ENCODE measurements at regions not wholly inside any gene's neighbourhood (a gene's known extent, or its start where the extent isn't known, plus 50 kb on each side); places are given as distances from the start of the nearest gene placed in this dataset.

GRCh38 chr6:93789532-93789931 is 370.2 kb upstream of the EPHA7 start:
- no peak overlapping the region for H3K27ac ChIP-seq
- no peaks in the 10 kb centered on the region for H3K27me3 ChIP-seq
- H3K36me3 ChIP-seq, result no peaks in the 10 kb centered on the region
- DNase-seq, result no peak
- intact Hi-C loops (cut with DNase I), result no loop called here
- H3K4me3 ChIP-seq, result no peak overlapping the region
- H3K9me3 ChIP-seq, result no peaks in the 10 kb centered on the region
- no peak overlapping the region for H3K9ac ChIP-seq (ENCODE audit: low read depth in 2 of 2, low read length in 2 of 2)
- no peaks in the 10 kb centered on the region for H3K4me1 ChIP-seq
- TF ChIP-seq, protein P1, sequence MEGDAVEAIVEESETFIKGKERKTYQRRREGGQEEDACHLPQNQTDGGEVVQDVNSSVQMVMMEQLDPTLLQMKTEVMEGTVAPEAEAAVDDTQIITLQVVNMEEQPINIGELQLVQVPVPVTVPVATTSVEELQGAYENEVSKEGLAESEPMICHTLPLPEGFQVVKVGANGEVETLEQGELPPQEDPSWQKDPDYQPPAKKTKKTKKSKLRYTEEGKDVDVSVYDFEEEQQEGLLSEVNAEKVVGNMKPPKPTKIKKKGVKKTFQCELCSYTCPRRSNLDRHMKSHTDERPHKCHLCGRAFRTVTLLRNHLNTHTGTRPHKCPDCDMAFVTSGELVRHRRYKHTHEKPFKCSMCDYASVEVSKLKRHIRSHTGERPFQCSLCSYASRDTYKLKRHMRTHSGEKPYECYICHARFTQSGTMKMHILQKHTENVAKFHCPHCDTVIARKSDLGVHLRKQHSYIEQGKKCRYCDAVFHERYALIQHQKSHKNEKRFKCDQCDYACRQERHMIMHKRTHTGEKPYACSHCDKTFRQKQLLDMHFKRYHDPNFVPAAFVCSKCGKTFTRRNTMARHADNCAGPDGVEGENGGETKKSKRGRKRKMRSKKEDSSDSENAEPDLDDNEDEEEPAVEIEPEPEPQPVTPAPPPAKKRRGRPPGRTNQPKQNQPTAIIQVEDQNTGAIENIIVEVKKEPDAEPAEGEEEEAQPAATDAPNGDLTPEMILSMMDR (IDR thresholded peaks at IDR 0.05), result no peak

DNA sequence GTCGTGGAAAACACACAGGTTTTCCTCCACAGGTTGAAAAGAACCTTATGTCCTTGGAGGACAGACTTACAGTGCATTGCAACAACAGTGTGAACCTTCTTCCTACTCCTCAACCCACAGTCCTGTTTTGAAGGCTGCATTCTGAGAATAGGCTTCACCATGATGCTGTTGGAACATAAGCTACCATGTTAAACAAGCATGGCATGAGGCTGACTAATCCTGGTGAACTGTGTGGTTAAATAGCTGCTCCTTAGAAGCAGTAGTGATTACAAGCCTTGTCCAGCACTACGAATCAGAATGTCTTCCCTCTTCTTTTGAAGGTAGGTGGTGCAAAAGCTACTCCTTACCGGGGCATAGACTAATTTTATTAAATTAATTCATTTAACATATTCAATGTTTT is 368.5 kb upstream of the EPHA7 start:
- Histone ChIP-seq H3K9ac (ENCODE audit: low read depth in 2 of 2, low read length in 2 of 2) (no peak overlapping the region), H3K9me3 (no peaks in the 10 kb centered on the region), H3K4me3 (no peak overlapping the region), H3K4me1 (no peaks in the 10 kb centered on the region), H3K27me3 (no peaks in the 10 kb centered on the region), H3K36me3 (no peaks in the 10 kb centered on the region), H3K27ac (no peak overlapping the region)
- intact Hi-C loops (cut with DNase I), result no loop called here
- no peak for DNase-seq
- TF ChIP-seq, protein P1 (IDR thresholded peaks at IDR 0.05), result no peak

GRCh38 chr6:93786474-93787330 is 367.3 kb upstream of the EPHA7 start:
- DNase-seq, result no peak
- no peaks in the 10 kb centered on the region for H3K4me1 ChIP-seq
- intact Hi-C loops (cut with DNase I), result no loop called here
- no peaks in the 10 kb centered on the region for H3K36me3 ChIP-seq
- H3K9ac ChIP-seq (ENCODE audit: low read depth in 2 of 2, low read length in 2 of 2), result no peak overlapping the region
- H3K27me3 ChIP-seq, result no peaks in the 10 kb centered on the region
- H3K4me3 ChIP-seq, result no peak overlapping the region
- TF ChIP-seq, protein P1 (IDR thresholded peaks at IDR 0.05), result no peak
- H3K27ac ChIP-seq, result no peak overlapping the region
- H3K9me3 ChIP-seq, result no peaks in the 10 kb centered on the region

DNA sequence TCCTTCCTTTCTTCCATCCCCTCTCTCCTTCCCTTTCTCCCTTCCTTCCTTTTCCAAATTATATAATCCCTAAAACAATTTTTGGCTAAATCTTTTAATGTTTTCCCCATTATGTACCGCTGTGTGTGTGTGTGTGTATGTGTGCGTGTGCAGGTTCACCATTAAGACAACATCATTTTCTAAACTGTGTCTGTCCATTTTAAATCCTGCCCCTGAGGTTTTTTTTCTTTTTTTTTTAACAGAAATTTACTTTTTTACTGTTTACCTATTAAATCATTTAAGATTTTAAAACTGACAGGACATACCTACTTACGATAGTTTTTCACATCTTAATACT is 366.3 kb upstream of the EPHA7 start:
- DNase-seq, result no peak
- TF ChIP-seq, protein P1 (IDR thresholded peaks at IDR 0.05), result no peak
- Histone ChIP-seq H3K36me3 (no peaks in the 10 kb centered on the region), H3K27me3 (no peaks in the 10 kb centered on the region), H3K9ac (ENCODE audit: low read depth in 2 of 2, low read length in 2 of 2) (no peak overlapping the region), H3K4me3 (no peak overlapping the region), H3K27ac (no peak overlapping the region), H3K4me1 (no peaks in the 10 kb centered on the region), H3K9me3 (no peaks in the 10 kb centered on the region)
- intact Hi-C loops (cut with DNase I), result no loop called here

DNA sequence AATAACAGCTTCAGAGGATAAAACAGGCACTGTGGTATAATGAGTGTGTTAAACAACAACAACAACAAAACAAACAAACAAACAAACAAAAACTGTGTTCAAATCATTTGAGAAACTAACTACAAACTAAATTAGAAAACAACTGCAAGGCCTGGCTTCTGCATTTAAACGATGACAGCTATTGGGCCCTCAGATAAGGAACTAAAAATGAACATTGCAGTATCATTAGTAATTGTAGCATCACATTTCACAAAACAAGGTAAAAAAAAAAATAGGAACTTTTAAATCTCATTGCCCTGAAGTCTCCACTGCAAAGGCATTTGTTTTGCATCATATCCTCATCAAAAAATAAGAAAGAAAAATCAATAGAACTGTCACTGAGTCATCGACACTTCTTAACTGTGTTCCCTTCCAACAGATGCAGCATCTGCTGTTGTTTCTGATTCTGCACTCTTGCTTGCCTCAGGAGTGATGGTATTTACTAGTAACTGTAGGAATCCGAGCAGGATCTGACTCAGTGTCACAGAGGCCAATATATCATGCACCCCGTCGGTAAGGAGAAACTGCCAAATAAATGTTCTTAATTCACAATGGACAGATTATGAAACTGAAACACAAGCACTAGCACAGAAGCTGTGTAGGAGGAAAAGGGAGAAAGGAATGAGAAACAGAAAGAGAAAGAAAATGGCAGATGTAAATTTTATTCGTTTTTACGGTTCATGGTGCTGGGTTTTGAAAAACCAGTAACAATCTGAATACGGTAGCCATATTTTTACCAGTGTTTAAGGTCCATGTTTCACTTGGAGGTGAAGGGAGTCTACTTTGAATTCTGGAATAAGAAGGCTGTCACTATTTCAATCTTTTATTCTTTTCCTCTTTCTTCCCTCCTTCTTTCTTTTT is 365.7 kb upstream of the EPHA7 start:
- Histone ChIP-seq H3K27ac (no peak overlapping the region), H3K9ac (ENCODE audit: low read depth in 2 of 2, low read length in 2 of 2) (no peak overlapping the region), H3K4me1 (no peaks in the 10 kb centered on the region), H3K4me3 (no peak overlapping the region), H3K9me3 (no peaks in the 10 kb centered on the region), H3K36me3 (no peaks in the 10 kb centered on the region), H3K27me3 (no peaks in the 10 kb centered on the region)
- intact Hi-C loops (cut with DNase I), result no loop called here
- DNase-seq, result no peak
- TF ChIP-seq, protein P1 (IDR thresholded peaks at IDR 0.05), result no peak
